ENCODE measurements at regions not wholly inside any gene's neighbourhood (a gene's known extent, or its start where the extent isn't known, plus 50 kb on each side); places are given as distances from the start of the nearest gene placed in this dataset.

GRCh38 chr7:110326966-110327365, 764.0 kb upstream of the LRRN3 start:
- no peaks in the 10 kb centered on the region for H4K20me1 ChIP-seq (ENCODE audit: insufficient read depth, low read length)
- no peaks in the 10 kb centered on the region for H3K27me3 ChIP-seq (replicated peaks; ENCODE audit: insufficient read depth, low read length)
- no peaks in the 10 kb centered on the region for H3F3A ChIP-seq (ENCODE audit: insufficient read depth, low read length)
- no peak overlapping the region for H3K4me2 ChIP-seq (ENCODE audit: low read depth, low read length)
- no peak overlapping the region for H3K9ac ChIP-seq (ENCODE audit: low read length)
- no peaks in the 10 kb centered on the region for H3K9me3 ChIP-seq (replicated peaks; ENCODE audit: insufficient read depth, low read length)
- no peaks in the 10 kb centered on the region for H3K36me3 ChIP-seq (replicated peaks; ENCODE audit: insufficient read depth, low read length)
- no peak overlapping the region for H3K27ac ChIP-seq (ENCODE audit: low read length)
- TF ChIP-seq EZH2phosphoT487 (IDR thresholded peaks at IDR 0.05; ENCODE audit: low read length) (no peak), CTCF (IDR thresholded peaks at IDR 0.05; ENCODE audit: low read length) (no peak), EZH2 (optimal IDR thresholded peaks at IDR 0.05; ENCODE audit: low read depth, low read length) (no peak)
- H3K4me3 ChIP-seq (ENCODE audit: low read length) = no peak overlapping the region
- DNase-seq = no peak
- no peak overlapping the region for H2AFZ ChIP-seq (ENCODE audit: low read length)
- no peaks in the 10 kb centered on the region for H3K79me2 ChIP-seq (ENCODE audit: low read length)
- no peaks in the 10 kb centered on the region for H3K9me2 ChIP-seq (replicated peaks; ENCODE audit: insufficient read depth, low read length)
- H3K4me1 ChIP-seq (ENCODE audit: low read length) = no peaks in the 10 kb centered on the region

GRCh38 chr7:110336423-110336822, 754.5 kb upstream of the LRRN3 start:
- TF ChIP-seq EZH2 (optimal IDR thresholded peaks at IDR 0.05; ENCODE audit: low read depth, low read length) = no peak
- no peak for TF ChIP-seq EZH2phosphoT487 (IDR thresholded peaks at IDR 0.05; ENCODE audit: low read length)
- TF ChIP-seq CTCF (IDR thresholded peaks at IDR 0.05; ENCODE audit: low read length) = no peak
- H3K4me1 ChIP-seq (ENCODE audit: low read length) = no peaks in the 10 kb centered on the region

GRCh38 chr7:110337646-110338045, 753.3 kb upstream of the LRRN3 start:
- H3K27me3 ChIP-seq (replicated peaks; ENCODE audit: insufficient read depth, low read length) = no peaks in the 10 kb centered on the region
- no peak overlapping the region for H3K27ac ChIP-seq (ENCODE audit: low read length)
- no peaks in the 10 kb centered on the region for H3F3A ChIP-seq (ENCODE audit: insufficient read depth, low read length)
- H3K79me2 ChIP-seq (ENCODE audit: low read length) = no peaks in the 10 kb centered on the region
- H4K20me1 ChIP-seq (ENCODE audit: insufficient read depth, low read length) = no peaks in the 10 kb centered on the region
- H3K4me1 ChIP-seq (ENCODE audit: low read length) = no peaks in the 10 kb centered on the region
- no peaks in the 10 kb centered on the region for H3K9me3 ChIP-seq (replicated peaks; ENCODE audit: insufficient read depth, low read length)
- DNase-seq = no peak
- no peaks in the 10 kb centered on the region for H3K9me2 ChIP-seq (replicated peaks; ENCODE audit: insufficient read depth, low read length)
- no peak overlapping the region for H2AFZ ChIP-seq (ENCODE audit: low read length)
- TF ChIP-seq EZH2phosphoT487 (IDR thresholded peaks at IDR 0.05; ENCODE audit: low read length) (no peak), CTCF (IDR thresholded peaks at IDR 0.05; ENCODE audit: low read length) (no peak), EZH2 (optimal IDR thresholded peaks at IDR 0.05; ENCODE audit: low read depth, low read length) (no peak)
- no peak overlapping the region for H3K9ac ChIP-seq (ENCODE audit: low read length)
- H3K4me2 ChIP-seq (ENCODE audit: low read depth, low read length) = no peak overlapping the region
- H3K4me3 ChIP-seq (ENCODE audit: low read length) = no peak overlapping the region
- no peaks in the 10 kb centered on the region for H3K36me3 ChIP-seq (replicated peaks; ENCODE audit: insufficient read depth, low read length)

More at GRCh38 chr7:110336423-110336822, 754.5 kb upstream of the LRRN3 start:
- Histone ChIP-seq H3K4me2 (ENCODE audit: low read depth, low read length) (no peak overlapping the region), H3K79me2 (ENCODE audit: low read length) (no peaks in the 10 kb centered on the region), H3K36me3 (replicated peaks; ENCODE audit: insufficient read depth, low read length) (no peaks in the 10 kb centered on the region), H3K27ac (ENCODE audit: low read length) (no peak overlapping the region), H3K4me3 (ENCODE audit: low read length) (no peak overlapping the region), H3F3A (ENCODE audit: insufficient read depth, low read length) (no peaks in the 10 kb centered on the region), H2AFZ (ENCODE audit: low read length) (no peak overlapping the region), H3K27me3 (replicated peaks; ENCODE audit: insufficient read depth, low read length) (no peaks in the 10 kb centered on the region), H3K9me3 (replicated peaks; ENCODE audit: insufficient read depth, low read length) (no peaks in the 10 kb centered on the region), H3K9ac (ENCODE audit: low read length) (no peak overlapping the region), H3K9me2 (replicated peaks; ENCODE audit: insufficient read depth, low read length) (no peaks in the 10 kb centered on the region), H4K20me1 (ENCODE audit: insufficient read depth, low read length) (no peaks in the 10 kb centered on the region)
- DNase-seq = no peak

All from MM.1S (cell line).